WERI-Rb-1 (cell line): ENCODE measurements at regions not wholly inside any gene's neighbourhood (a gene's known extent, or its start where the extent isn't known, plus 50 kb on each side); places are given as distances from the start of the nearest gene placed in this dataset.

Experiments used
- DNase-seq: peaks from one replicate; pipeline ENCODE4 v3.0.0-alpha.2; 2020
- H3K27ac ChIP-seq: fragments of 250-450 bp; sonication (Bioruptor Pico); 2 replicates; pipeline ENCODE4 v1.5.1; 2020; ENCODE audit warnings: mild to moderate bottlenecking, moderate library complexity
- H3K27me3 ChIP-seq: fragments of 250-450 bp; sonication (Bioruptor Pico); 2 replicates; pipeline ENCODE4 v1.5.1; 2021; ENCODE audit warnings: mild to moderate bottlenecking, low read depth, moderate library complexity; ENCODE audit not compliant: insufficient read depth, severe bottlenecking
- H3K36me3 ChIP-seq: fragments of 250-450 bp; sonication (Bioruptor Pico); 2 replicates; pipeline ENCODE4 v1.5.1; 2020; ENCODE audit warnings: mild to moderate bottlenecking, moderate library complexity
- H3K4me3 ChIP-seq: 2 replicates; pipeline ENCODE4 v1.5.1; 2011; ENCODE audit warnings: low read depth, mild to moderate bottlenecking, control low read depth, low read length
- H3K9me3 ChIP-seq: fragments of 250-450 bp; sonication (Bioruptor Pico); 2 replicates; pipeline ENCODE4 v1.5.1; 2021; ENCODE audit warnings: mild to moderate bottlenecking, moderate library complexity; ENCODE audit not compliant: severe bottlenecking
- TF ChIP-seq, protein P1 (sequence below): IDR thresholded peaks from 2 replicates; pipeline ENCODE4 v1.5.1; 2011; ENCODE audit warnings: low read depth, mild to moderate bottlenecking, control low read depth, inconsistent platforms, low read length

DNA sequence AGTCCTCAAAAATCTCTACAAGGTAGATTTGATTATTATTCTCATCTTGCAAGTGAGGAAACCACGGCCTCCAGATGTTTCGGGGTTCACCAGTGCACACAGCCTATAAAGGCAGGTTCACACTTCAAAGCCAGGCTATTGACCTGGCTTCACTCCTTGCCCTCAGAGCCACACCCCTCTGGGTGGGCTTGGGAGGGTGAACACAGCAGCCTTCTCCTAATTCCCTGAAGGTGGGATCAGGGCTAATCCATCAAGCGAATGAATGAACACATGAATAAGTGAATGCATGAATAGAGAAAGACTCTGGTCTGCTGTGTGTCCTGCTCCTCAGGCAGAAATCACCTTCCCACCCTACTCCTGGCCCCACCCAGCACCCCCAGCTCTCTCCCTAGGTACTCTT is 139.0 kb downstream of the CYLD start:
- peak; percentile 31 for DNase-seq
- Histone ChIP-seq H3K4me3 (peak overlapping the region; percentile 54), H3K9me3 (no peaks in the 10 kb centered on the region), H3K36me3 (no peaks in the 10 kb centered on the region), H3K27me3 (no peaks in the 10 kb centered on the region), H3K27ac (peak overlapping the region; percentile 92)
- TF ChIP-seq, protein P1, sequence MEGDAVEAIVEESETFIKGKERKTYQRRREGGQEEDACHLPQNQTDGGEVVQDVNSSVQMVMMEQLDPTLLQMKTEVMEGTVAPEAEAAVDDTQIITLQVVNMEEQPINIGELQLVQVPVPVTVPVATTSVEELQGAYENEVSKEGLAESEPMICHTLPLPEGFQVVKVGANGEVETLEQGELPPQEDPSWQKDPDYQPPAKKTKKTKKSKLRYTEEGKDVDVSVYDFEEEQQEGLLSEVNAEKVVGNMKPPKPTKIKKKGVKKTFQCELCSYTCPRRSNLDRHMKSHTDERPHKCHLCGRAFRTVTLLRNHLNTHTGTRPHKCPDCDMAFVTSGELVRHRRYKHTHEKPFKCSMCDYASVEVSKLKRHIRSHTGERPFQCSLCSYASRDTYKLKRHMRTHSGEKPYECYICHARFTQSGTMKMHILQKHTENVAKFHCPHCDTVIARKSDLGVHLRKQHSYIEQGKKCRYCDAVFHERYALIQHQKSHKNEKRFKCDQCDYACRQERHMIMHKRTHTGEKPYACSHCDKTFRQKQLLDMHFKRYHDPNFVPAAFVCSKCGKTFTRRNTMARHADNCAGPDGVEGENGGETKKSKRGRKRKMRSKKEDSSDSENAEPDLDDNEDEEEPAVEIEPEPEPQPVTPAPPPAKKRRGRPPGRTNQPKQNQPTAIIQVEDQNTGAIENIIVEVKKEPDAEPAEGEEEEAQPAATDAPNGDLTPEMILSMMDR = no peak

DNA sequence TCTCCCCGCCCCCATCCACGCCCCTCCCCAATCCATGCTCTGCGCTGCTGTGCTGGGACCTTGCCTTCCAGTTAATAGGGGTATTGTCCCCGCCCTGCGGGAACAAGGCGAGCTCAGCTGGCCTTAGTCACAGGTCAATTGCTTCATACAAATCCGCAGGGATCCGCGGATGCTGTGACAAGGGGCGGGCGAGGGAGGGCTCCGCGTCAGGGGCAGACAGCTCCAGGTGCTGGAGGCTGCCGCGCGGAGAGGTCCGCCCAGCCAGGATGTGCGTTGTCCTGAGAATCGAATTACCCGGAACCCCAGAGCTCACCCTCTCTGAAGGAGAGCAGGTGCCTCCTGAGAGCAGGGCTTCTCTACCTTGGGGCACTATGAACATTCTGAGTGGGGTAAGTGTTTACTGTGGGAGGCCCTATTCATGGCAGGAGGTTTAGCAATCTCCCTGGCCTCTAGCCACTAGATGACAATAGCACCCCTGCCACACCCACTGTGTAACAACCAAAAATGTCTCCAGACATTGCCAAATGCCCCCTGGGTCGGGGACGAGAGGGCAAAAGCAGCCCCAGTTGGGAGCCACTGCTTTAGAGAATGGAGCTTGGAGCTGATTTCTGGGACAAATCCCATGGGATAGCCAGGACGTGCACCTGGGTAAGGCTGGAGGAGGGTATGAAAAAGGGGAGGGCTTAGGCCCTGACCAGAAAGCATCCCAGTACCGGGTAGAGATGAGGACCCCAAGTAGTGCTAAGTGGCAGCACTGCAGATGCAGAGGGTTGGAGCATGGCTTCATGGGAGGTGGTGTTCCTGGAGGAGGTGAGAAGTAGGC is 138.2 kb downstream of the CYLD start:
- TF ChIP-seq, protein P1 = no peak
- H3K36me3 ChIP-seq = no peaks in the 10 kb centered on the region
- peak overlapping the region; percentile 92 for H3K27ac ChIP-seq
- H3K9me3 ChIP-seq = no peaks in the 10 kb centered on the region
- no peaks in the 10 kb centered on the region for H3K27me3 ChIP-seq
- peak overlapping the region; percentile 54 for H3K4me3 ChIP-seq
- peak; percentile 95 for DNase-seq

DNA sequence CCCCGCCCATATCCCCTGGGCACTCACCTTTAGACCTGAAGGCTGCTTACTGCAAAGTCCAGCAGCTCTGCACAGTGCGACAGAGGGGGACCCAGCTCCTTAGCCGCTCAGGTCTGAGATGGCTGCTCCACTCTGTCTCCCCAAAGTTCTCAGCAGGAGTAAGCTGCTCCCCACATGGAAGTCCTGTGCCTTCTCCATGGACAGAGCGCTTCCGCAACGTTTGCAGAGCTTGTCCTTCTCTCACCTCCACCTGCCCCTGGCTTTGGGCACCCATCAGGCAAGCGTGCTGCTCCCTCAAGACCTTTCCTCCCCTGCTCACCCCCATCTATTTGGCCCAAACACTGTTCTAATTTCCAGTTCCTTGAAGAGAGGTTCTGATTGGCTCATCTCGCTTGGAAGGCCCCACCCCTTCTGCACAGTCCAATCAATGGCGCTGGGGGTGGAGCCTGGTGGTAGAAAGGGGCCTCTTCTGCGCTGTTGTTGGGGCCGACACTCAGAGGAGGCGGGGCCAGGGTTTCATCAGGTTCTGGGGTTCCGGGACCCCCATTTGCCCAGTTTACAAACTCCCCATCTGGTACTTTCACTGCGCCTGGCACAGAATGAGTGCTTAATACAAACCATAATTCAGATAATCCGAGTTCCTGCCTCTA is 137.2 kb downstream of the CYLD start:
- no peaks in the 10 kb centered on the region for H3K9me3 ChIP-seq
- H3K27me3 ChIP-seq = no peaks in the 10 kb centered on the region
- H3K27ac ChIP-seq = peak overlapping the region; percentile 92
- peak overlapping the region; percentile 54 for H3K4me3 ChIP-seq
- no peaks in the 10 kb centered on the region for H3K36me3 ChIP-seq
- DNase-seq = peak; percentile 68
- TF ChIP-seq, protein P1 = no peak

DNA sequence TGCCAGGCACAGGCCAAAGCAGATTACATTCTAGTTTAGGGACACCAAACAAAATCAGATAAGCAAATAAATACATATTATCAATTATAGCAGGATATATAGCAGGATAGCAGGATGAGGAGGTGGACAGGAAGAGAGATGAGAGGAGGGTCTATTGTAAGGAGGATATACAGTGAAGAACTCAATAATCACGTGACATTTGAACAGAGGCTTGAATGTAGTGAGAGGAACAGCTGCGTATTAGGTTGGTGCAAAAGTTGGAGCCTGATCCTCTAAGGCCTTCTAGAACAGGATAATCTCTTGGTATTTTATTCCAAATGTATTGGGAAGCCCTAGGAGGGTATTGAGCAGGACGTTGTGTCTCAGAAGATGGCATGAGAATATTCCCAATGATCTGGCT is 136.7 kb downstream of the CYLD start:
- H3K27ac ChIP-seq = peak overlapping the region; percentile 92
- H3K4me3 ChIP-seq = peak overlapping the region; percentile 54
- no peaks in the 10 kb centered on the region for H3K9me3 ChIP-seq
- no peaks in the 10 kb centered on the region for H3K36me3 ChIP-seq
- TF ChIP-seq, protein P1 = no peak
- DNase-seq = peak; percentile 35
- H3K27me3 ChIP-seq = no peaks in the 10 kb centered on the region

DNA sequence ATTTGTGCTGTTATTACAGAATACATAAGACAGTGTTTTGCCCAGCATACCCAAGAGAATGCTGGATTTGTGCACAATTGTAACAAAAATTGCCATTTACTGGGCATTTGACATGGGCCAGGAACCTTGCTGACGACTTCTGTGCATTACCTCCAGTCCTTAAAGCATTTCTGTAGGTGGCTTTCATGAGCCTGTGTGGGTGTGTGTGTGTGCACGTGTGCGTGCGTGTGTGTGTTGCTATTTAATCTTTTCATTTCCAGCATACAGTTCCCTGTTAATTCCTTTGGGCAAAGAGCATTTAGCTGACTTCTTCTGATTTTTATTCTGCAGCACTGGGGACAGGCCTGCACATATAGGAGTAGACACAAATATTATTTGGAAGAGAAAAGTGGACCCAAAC is 134.4 kb downstream of the CYLD start:
- DNase-seq = no peak
- no peak overlapping the region for H3K4me3 ChIP-seq
- no peaks in the 10 kb centered on the region for H3K27me3 ChIP-seq
- TF ChIP-seq, protein P1 = no peak
- no peaks in the 10 kb centered on the region for H3K36me3 ChIP-seq
- H3K27ac ChIP-seq = no peak overlapping the region
- H3K9me3 ChIP-seq = peaks cover 4% of the 10 kb centered on the region
